Fibroblast of villous mesenchyme (primary cell): ENCODE measurements at regions not wholly inside any gene's neighbourhood (a gene's known extent, or its start where the extent isn't known, plus 50 kb on each side); places are given as distances from the start of the nearest gene placed in this dataset.
"Not testable (repeated sequence)": the region's sequence is repeated elsewhere in the genome, so short reads cannot be mapped to it uniquely, and the experiment has no call there.

Source experiments
- DNase-seq: peaks from one replicate; pipeline ENCODE4 v3.0.0-alpha.2; 2010; ENCODE audit warnings: low read depth
- H3K4me3 ChIP-seq: 2 replicates; pipeline ENCODE4 v1.5.1; 2011; ENCODE audit warnings: low read depth, mild to moderate bottlenecking, low read length
- TF ChIP-seq, protein P1 (sequence below): IDR thresholded peaks from 2 replicates; pipeline ENCODE4 v1.5.1; 2012; ENCODE audit warnings: low read depth, mild to moderate bottlenecking, low read length; ENCODE audit not compliant: insufficient read depth

DNA sequence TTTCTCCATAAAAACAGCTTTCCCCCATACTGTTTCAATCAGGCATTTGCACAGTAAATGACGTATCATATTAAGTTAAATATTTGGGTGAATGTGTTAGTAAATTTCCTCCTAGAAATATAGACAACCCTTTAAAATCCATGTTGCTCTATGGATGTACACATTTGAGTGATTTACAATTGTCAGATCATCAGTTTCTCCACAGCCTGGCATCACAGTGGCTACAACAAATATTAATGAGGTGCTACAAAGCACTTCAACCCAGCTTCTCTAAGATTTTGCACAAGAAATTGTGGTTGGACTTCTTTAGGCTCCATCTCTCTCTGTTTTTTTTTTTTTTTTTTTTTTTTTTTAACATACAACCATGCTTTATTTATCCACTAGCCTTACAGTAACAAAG, 584.4 kb upstream of the AMELY start:
- no peak for DNase-seq
- no peak overlapping the region for H3K4me3 ChIP-seq
- TF ChIP-seq, protein P1, sequence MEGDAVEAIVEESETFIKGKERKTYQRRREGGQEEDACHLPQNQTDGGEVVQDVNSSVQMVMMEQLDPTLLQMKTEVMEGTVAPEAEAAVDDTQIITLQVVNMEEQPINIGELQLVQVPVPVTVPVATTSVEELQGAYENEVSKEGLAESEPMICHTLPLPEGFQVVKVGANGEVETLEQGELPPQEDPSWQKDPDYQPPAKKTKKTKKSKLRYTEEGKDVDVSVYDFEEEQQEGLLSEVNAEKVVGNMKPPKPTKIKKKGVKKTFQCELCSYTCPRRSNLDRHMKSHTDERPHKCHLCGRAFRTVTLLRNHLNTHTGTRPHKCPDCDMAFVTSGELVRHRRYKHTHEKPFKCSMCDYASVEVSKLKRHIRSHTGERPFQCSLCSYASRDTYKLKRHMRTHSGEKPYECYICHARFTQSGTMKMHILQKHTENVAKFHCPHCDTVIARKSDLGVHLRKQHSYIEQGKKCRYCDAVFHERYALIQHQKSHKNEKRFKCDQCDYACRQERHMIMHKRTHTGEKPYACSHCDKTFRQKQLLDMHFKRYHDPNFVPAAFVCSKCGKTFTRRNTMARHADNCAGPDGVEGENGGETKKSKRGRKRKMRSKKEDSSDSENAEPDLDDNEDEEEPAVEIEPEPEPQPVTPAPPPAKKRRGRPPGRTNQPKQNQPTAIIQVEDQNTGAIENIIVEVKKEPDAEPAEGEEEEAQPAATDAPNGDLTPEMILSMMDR = no peak

DNA sequence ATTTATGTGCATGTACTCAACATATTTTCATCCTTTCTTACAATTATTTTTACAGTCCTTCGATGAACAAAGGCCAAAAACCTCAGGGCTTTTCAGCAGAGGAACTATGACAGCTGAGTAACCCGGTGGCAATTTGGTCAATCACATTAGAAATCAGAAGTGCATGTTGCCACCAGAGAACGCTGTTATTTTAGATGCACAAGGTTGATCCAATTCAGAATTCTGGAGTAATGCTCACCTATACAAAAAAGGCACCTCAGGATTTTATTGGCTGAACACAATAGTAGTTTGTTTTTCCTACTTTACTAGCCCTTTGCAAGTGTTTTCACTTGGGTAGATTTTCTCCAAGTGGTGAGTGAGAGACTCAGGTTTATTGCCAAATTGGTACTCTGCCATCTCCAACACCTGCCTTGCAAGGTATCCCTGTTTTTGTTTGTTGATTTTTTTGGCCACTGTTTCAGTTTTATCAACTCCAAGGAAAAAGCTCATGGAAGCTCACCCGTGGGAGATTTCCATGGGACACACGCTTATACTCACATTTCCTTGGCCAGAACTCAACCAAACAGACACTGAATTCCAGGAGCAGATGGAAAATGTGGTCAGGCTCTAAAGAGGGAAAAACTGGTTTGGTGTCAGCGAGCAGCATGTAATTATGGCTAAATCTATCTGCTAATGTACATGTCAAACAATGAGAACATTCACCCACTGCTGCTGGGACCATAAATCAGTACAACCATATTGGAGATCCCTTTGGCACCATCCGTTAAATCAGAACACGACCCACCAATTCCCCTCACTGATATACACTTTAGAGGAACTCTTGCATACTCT, 573.1 kb upstream of the AMELY start:
- DNase-seq, H3K4me3 ChIP-seq: not testable (repeated sequence)

DNA sequence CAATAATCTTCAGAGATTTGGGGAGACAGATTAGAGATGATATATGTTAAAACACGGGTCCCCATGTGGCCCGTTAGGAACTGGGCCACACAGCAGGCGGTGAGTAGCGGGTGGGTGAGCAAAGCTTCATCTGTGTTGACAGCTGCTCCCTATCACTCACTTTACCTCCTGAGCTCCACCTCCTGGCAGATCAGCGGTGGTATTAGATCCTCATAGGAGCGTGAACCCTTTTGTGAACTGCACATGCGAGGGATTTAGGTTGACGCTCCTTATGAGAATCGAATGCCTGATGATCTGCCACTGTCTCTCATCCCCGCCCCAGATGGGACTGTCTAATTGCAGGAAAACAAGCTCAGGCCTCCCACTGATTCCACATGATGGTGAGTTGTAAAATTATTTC, 560.4 kb upstream of the AMELY start:
- H3K4me3 ChIP-seq = no peak overlapping the region
- DNase-seq = no peak
- TF ChIP-seq, protein P1 = no peak

DNA sequence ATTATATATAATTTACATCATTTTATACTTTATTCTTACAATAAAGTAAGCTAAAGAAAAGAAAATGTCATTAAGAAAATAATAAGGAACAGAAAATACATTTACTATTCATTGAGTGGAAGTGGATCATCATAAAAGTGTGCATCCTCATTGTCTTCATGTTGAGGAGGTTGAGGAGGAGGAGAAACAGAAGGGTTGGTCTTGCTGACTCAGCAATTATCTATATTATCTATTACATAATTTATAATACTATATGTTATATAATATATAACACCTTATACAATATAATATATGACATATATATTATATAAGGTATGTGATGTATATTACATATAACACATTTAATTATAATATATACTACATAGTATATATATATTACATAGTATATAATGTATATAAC, 558.5 kb upstream of the AMELY start:
- TF ChIP-seq, protein P1 = no peak
- DNase-seq = no peak
- no peak overlapping the region for H3K4me3 ChIP-seq

DNA sequence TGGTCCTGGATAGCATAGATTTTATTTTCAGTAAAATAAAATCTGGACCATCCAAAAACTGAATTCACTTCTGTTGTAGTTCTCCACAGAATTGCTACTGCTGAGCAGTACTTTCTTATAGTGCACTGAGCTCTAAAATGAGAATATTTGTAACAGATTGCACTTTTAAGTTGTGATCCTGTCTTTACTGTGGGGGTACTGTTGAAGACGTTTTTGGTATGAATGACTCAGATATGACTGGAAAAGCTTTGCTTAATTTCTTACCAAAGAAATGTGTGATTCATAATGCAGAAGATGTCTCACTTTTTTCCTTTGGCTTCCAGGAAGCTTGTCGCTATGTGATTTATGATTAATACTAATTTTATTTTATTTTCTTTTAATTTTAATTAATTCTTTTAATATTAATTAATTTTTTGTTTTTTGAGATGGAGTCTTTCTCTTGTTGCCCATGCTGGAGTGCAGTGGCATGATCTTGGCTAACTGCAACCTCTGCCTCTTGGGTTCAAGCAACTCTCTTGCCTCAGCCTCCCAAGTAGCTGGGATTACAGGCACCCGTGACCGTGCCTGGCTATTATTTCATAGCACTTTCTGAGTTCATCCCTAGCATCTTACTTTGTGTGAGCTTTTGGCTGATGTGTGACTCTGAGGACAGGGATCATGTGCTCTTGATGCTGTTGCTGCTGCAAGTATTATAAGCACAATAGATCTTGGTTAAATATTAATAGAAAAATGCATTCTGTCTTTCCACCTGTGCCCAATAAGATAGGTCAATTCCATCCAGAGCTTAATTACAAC, 557.6 kb upstream of the AMELY start:
- peak; percentile 43 for DNase-seq
- no peak overlapping the region for H3K4me3 ChIP-seq
- TF ChIP-seq, protein P1 = no peak

DNA sequence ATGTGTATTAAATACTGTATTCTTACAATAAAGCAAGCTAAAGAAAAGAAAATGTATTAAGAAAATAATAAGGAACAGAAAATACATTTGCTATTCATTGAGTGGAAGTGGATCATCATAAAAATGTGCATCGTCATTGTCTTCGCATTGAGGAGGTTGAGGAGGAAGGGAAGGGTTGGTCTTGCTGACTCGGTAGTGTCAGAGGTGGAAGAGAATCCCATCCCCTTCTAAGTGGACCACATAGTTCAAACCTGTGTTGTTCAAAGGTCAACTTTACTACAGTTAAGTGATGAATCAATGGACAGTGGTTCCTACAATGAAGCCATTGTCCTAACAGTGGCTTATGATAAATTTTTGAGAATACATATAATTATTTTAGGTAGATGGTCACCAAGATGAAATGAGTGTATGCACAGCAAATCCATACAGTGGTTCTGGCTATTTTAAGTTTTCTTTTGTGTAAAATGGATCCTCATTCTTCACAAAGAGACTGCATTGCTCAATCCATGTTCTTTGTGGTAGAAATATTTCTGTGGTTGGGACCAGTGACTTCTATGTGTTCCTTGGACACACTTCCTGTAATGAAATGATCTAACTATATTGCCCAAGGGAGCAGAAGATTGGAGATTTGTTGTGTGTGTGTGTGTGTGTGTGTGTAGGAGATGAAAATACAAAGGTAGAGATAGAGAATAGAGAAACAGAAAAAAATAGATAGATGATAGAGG, 556.4 kb upstream of the AMELY start:
- TF ChIP-seq, protein P1 = no peak
- DNase-seq = peak; percentile 60
- no peak overlapping the region for H3K4me3 ChIP-seq

DNA sequence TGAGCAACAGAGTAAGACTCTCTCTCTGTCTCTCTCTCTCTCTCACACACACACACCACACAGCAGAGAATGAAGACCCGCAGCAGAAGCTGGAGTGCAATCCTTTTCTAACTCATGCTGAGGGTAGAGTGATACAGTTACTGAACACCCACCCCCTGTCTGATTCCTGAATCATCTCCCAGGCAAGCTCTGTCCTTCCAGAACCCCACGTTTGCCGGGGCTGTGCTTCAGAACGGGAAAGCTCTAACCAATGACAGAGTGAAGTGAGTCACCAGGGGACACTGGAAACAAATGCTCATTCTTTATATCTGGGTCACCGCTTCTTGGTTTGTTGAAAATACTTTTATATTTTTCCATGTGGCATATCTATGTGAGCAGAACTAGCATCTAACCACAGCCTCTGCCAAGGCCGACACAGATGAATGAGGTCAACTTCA, 553.7 kb upstream of the AMELY start:
- TF ChIP-seq, protein P1 = no peak
- H3K4me3 ChIP-seq = no peak overlapping the region
- DNase-seq = peak; percentile 54
